Bronchial epithelial cell (primary cell): ENCODE measurements at regions not wholly inside any gene's neighbourhood (a gene's known extent, or its start where the extent isn't known, plus 50 kb on each side); places are given as distances from the start of the nearest gene placed in this dataset.

Experiments
- DNase-seq: peaks from one replicate; pipeline ENCODE4 v3.0.0-alpha.2; 2010; ENCODE audit warnings: low read depth
- FAIRE-seq: peaks from 2 replicates; lab custom pipeline; 2011; peaks lifted over from hg19 to GRCh38; lab: Jason Lieb, UNC
- H3K27me3 ChIP-seq: 2 replicates; pipeline ENCODE4 v1.5.1; 2011; ENCODE audit warnings: low read length; ENCODE audit not compliant: control insufficient read depth, insufficient read depth
- H3K36me3 ChIP-seq: 2 replicates; pipeline ENCODE4 v1.5.1; 2011; ENCODE audit warnings: low read length; ENCODE audit not compliant: control insufficient read depth, insufficient read depth
- H3K4me3 ChIP-seq: 2 replicates; pipeline ENCODE4 v1.5.1; 2011; ENCODE audit warnings: mild to moderate bottlenecking, low read depth, low read length, control low read depth
- TF ChIP-seq, protein P1 (sequence below): IDR thresholded peaks from 2 replicates; pipeline ENCODE4 v1.5.1; 2011; ENCODE audit warnings: mild to moderate bottlenecking, moderate library complexity, low read length, control low read depth, inconsistent platforms; ENCODE audit not compliant: insufficient read depth, severe bottlenecking

DNA sequence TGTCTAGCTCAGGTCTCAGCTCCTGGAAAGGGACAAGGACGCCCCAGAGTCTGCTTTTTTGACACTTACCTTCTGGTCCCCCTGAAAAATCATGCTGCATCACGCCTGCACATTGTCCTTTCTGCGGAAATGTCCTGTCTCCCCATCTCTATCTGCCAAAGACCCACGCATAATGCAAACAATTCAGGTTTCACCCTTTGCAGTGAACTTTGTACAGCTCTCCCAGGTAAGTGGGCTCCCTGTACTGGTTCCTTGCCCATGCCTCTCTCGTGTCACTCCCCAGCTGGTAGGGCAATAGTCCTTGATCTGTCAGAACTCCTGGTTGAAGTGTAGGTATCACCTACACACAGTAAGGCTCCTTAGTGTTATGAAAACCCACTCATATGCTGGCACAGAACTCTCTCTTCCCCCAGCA lies 102.9 kb upstream of the IRF2BP2 start:
- TF ChIP-seq, protein P1, sequence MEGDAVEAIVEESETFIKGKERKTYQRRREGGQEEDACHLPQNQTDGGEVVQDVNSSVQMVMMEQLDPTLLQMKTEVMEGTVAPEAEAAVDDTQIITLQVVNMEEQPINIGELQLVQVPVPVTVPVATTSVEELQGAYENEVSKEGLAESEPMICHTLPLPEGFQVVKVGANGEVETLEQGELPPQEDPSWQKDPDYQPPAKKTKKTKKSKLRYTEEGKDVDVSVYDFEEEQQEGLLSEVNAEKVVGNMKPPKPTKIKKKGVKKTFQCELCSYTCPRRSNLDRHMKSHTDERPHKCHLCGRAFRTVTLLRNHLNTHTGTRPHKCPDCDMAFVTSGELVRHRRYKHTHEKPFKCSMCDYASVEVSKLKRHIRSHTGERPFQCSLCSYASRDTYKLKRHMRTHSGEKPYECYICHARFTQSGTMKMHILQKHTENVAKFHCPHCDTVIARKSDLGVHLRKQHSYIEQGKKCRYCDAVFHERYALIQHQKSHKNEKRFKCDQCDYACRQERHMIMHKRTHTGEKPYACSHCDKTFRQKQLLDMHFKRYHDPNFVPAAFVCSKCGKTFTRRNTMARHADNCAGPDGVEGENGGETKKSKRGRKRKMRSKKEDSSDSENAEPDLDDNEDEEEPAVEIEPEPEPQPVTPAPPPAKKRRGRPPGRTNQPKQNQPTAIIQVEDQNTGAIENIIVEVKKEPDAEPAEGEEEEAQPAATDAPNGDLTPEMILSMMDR: no peak
- H3K4me3 ChIP-seq: no peak overlapping the region
- H3K27me3 ChIP-seq: no peaks in the 10 kb centered on the region
- DNase-seq (no peak), FAIRE-seq (no peak)
- no peaks in the 10 kb centered on the region for H3K36me3 ChIP-seq

- FAIRE-seq (no peak), DNase-seq (no peak)
- TF ChIP-seq, protein P1: no peak
- H3K36me3 ChIP-seq: no peaks in the 10 kb centered on the region
- H3K4me3 ChIP-seq: no peak overlapping the region
- H3K27me3 ChIP-seq: no peaks in the 10 kb centered on the region
Measured at GRCh38 chr1:234710936-234711724, 101.2 kb upstream of the IRF2BP2 start.

GRCh38 chr1:234710381-234710780 lies 100.4 kb upstream of the IRF2BP2 start:
- Histone ChIP-seq H3K4me3 (no peak overlapping the region), H3K27me3 (no peaks in the 10 kb centered on the region), H3K36me3 (no peaks in the 10 kb centered on the region)
- DNase-seq (no peak), FAIRE-seq (no peak)
- TF ChIP-seq, protein P1: no peak

GRCh38 chr1:234709473-234710228 lies 99.7 kb upstream of the IRF2BP2 start:
- Histone ChIP-seq H3K4me3 (no peak overlapping the region), H3K36me3 (no peaks in the 10 kb centered on the region), H3K27me3 (no peaks in the 10 kb centered on the region)
- FAIRE-seq (no peak), DNase-seq (no peak)
- TF ChIP-seq, protein P1: no peak

DNA sequence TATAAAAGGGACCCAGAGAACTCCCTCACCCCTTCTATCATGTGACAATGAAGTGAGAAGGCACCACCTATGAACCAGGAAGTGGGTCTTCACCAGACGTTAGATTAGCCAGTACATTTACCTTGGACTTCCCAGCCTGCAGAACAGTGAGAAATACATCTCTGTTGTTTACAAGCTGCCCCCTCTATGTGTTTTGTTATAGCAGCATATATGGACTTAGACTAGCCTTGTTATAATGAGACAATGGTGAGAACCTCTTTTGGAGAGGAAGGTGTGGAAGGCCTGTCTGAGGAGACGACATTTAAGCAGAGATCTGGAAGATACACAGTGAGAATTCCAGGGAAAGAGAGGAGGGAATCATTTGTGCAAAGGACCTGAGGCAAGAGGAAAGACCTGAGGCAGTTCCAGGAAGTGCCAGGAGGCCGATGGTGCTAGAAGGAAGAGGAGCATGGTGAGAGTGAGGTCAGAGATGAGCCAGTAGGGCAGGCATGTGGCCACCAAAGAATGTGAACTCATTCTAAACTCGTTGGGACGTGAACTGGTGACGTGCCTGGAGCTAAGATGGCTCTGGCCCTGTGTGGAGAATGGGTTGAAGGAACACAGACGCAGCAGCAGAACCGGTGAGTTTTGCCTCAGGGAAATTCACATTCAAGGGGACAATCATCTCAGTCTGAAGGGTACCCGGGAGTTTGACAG lies 98.9 kb upstream of the IRF2BP2 start:
- TF ChIP-seq, protein P1: no peak
- no peaks in the 10 kb centered on the region for H3K36me3 ChIP-seq
- FAIRE-seq: peak; percentile 58
- no peaks in the 10 kb centered on the region for H3K27me3 ChIP-seq
- peak; percentile 78 for DNase-seq
- no peak overlapping the region for H3K4me3 ChIP-seq
